H1 (cell line): ENCODE measurements at regions not wholly inside any gene's neighbourhood (a gene's known extent, or its start where the extent isn't known, plus 50 kb on each side); places are given as distances from the start of the nearest gene placed in this dataset.
A peak's percentile ranks its signal among the peaks of the same experiment; 100 is the strongest.

Source experiments
- CTCF ChIA-PET: fragments of 300-600 bp; sonication (Branson Sonifier 250); formaldehyde crosslinking; loops from one replicate; lab custom pipeline; 2021; ENCODE audit not compliant: partially characterized antibody; lab: Charles Lee
- POLR2A ChIA-PET: fragments of 300-600 bp; sonication (Branson Sonifier 250); formaldehyde crosslinking; loops from one replicate; lab custom pipeline; 2021; ENCODE audit warnings: inconsistent platforms; ENCODE audit not compliant: partially characterized antibody; lab: Charles Lee
- DNase-seq, 2 experiments: peaks; one replicate each; pipeline versions ENCODE4 v3.0.0 to v3.0.0-alpha.2; 2010 to 2022; ENCODE audit warnings: low spot score in 2 of 2, low read depth in 1 of 2, mixed read lengths in 1 of 2
- FAIRE-seq: peaks from 2 replicates; lab custom pipeline; 2011; peaks lifted over from hg19 to GRCh38; lab: Jason Lieb, UNC
- H2AFZ ChIP-seq: 2 replicates; pipeline ENCODE4 v1.8.1; 2012; ENCODE audit warnings: low read length, inconsistent platforms
- H2AK5ac ChIP-seq: 2 replicates; pipeline ENCODE4 v1.6.1; 2013; ENCODE audit warnings: low read depth, low read length
- H2BK120ac ChIP-seq: replicated peaks from 2 replicates; pipeline ENCODE3; 2013; ENCODE audit warnings: low read depth, low read length, inconsistent platforms
- H2BK12ac ChIP-seq: 2 replicates; pipeline ENCODE4 v1.6.1; 2013; ENCODE audit warnings: low read depth, low read length
- H2BK15ac ChIP-seq: 2 replicates; pipeline ENCODE4 v1.6.1; 2013; ENCODE audit warnings: low read length
- H2BK20ac ChIP-seq: 2 replicates; pipeline ENCODE4 v1.6.1; 2013; ENCODE audit warnings: low read length
- H2BK5ac ChIP-seq: 2 replicates; pipeline ENCODE4 v1.6.1; 2013; ENCODE audit warnings: low read depth, low read length
- H3K14ac ChIP-seq: 2 replicates; pipeline ENCODE4 v1.6.1; 2013; ENCODE audit warnings: inconsistent platforms; ENCODE audit not compliant: insufficient read length
- H3K18ac ChIP-seq: 2 replicates; pipeline ENCODE4 v1.6.1; 2013; ENCODE audit warnings: low read length; ENCODE audit errors: extremely low read depth
- H3K23ac ChIP-seq: 2 replicates; pipeline ENCODE4 v1.6.1; 2013; ENCODE audit warnings: inconsistent platforms; ENCODE audit not compliant: insufficient read length
- H3K23me2 ChIP-seq: 2 replicates; pipeline ENCODE4 v1.6.1; 2013; ENCODE audit warnings: low read depth, low read length
- H3K27ac ChIP-seq: 2 replicates; pipeline ENCODE4 v1.6.1; 2011; ENCODE audit warnings: low read depth, low read length, inconsistent platforms
- H3K27me3 ChIP-seq, 4 experiments: replicated peaks in 1 of 4; 1 replicate in 1 of 4; 2 replicates in 3 of 4; pipeline versions ENCODE4 v1.6.1 to v1.8.1; 2011 to 2013; ENCODE audit warnings: low read length in 3 of 4, mild to moderate bottlenecking in 3 of 4, inconsistent platforms in 2 of 4, mixed read lengths in 2 of 4, moderate library complexity in 1 of 4; ENCODE audit not compliant: control insufficient read depth in 3 of 4, insufficient read depth in 3 of 4; ENCODE audit errors: extremely low read depth in 1 of 4
- H3K36me3 ChIP-seq, 4 experiments: 2 replicates each; pipeline versions ENCODE4 v1.6.1 to v1.8.1; 2011 to 2013; ENCODE audit warnings: mild to moderate bottlenecking in 4 of 4, low read length in 3 of 4, moderate library complexity in 2 of 4, control low read depth in 1 of 4, inconsistent platforms in 1 of 4; ENCODE audit not compliant: insufficient read depth in 4 of 4, control insufficient read depth in 2 of 4
- H3K4ac ChIP-seq: replicated peaks from 2 replicates; pipeline ENCODE3; 2013; ENCODE audit warnings: low read length, low read depth, mixed read lengths, inconsistent platforms; ENCODE audit not compliant: insufficient read length
- H3K4me1 ChIP-seq, 4 experiments: replicated peaks in 1 of 4; 1 replicate in 1 of 4; 2 replicates in 3 of 4; pipeline versions ENCODE4 v1.6.1 to v1.8.1; 2011 to 2013; ENCODE audit warnings: low read length in 3 of 4, inconsistent platforms in 2 of 4, mixed read lengths in 1 of 4; ENCODE audit not compliant: insufficient read depth in 4 of 4, control insufficient read depth in 3 of 4
- H3K4me2 ChIP-seq, 2 experiments: 2 replicates each; pipeline versions ENCODE4 v1.6.1 to v1.8.1; 2011 to 2013; ENCODE audit warnings: low read depth in 2 of 2, low read length in 2 of 2, control low read depth in 1 of 2, inconsistent platforms in 1 of 2, mild to moderate bottlenecking in 1 of 2; ENCODE audit not compliant: insufficient read depth in 1 of 2
- H3K4me3 ChIP-seq, 4 experiments: fragments of 200-600, 300-600 bp in 1 of 4; sonication (generic), shearing (Covaris generic), sonication (Bioruptor Twin) in 1 of 4; 2 replicates each; pipeline versions ENCODE4 v1.5.1 to v1.8.1; 2011 to 2016; ENCODE audit warnings: low read length in 4 of 4, low read depth in 3 of 4, control low read depth in 2 of 4, inconsistent platforms in 2 of 4, mild to moderate bottlenecking in 2 of 4, mixed read lengths in 1 of 4, moderate library complexity in 1 of 4; ENCODE audit not compliant: insufficient read depth in 2 of 4; ENCODE audit errors: extremely low read depth in 1 of 4
- H3K56ac ChIP-seq: replicated peaks from 2 replicates; pipeline ENCODE3; 2013; ENCODE audit warnings: low read depth, mild to moderate bottlenecking, mixed read lengths, low read length, inconsistent platforms; ENCODE audit not compliant: insufficient read length
- H3K79me1 ChIP-seq: 2 replicates; pipeline ENCODE4 v1.6.1; 2013; ENCODE audit warnings: low read depth, low read length, control low read depth
- H3K79me2 ChIP-seq, 2 experiments: 2 replicates each; pipeline versions ENCODE4 v1.6.1 to v1.8.1; 2012 to 2013; ENCODE audit warnings: low read length in 2 of 2, mild to moderate bottlenecking in 2 of 2, inconsistent platforms in 1 of 2; ENCODE audit not compliant: insufficient read depth in 2 of 2, control insufficient read depth in 1 of 2
- H3K9ac ChIP-seq, 4 experiments: replicated peaks in 1 of 4; 1 replicate in 1 of 4; 2 replicates in 3 of 4; pipeline versions ENCODE4 v1.6.1 to v1.8.1; 2011 to 2013; ENCODE audit warnings: low read depth in 3 of 4, low read length in 3 of 4, control low read depth in 2 of 4, mild to moderate bottlenecking in 2 of 4, moderate library complexity in 2 of 4, inconsistent platforms in 1 of 4; ENCODE audit errors: extremely low read depth in 1 of 4
- H3K9me3 ChIP-seq, 2 experiments: 2 replicates each; pipeline versions ENCODE4 v1.6.1 to v1.8.1; 2012 to 2013; ENCODE audit warnings: mild to moderate bottlenecking in 2 of 2, moderate library complexity in 2 of 2, control low read depth in 1 of 2, inconsistent platforms in 1 of 2, low read depth in 1 of 2, low read length in 1 of 2, mixed read lengths in 1 of 2; ENCODE audit not compliant: insufficient read depth in 2 of 2
- H4K20me1 ChIP-seq, 2 experiments: replicated peaks in 1 of 2; 2 replicates each; pipeline versions ENCODE3 to v1.8.1; 2011 to 2013; ENCODE audit warnings: inconsistent platforms in 2 of 2, low read length in 2 of 2, mild to moderate bottlenecking in 1 of 2; ENCODE audit not compliant: insufficient read depth in 2 of 2, control insufficient read depth in 1 of 2
- H4K5ac ChIP-seq: 2 replicates; pipeline ENCODE4 v1.6.1; 2013; ENCODE audit warnings: low read length, low read depth, mixed read lengths, inconsistent platforms; ENCODE audit not compliant: insufficient read length
- H4K8ac ChIP-seq: 2 replicates; pipeline ENCODE4 v1.8.0; 2013; ENCODE audit warnings: mild to moderate bottlenecking, moderate library complexity, low read length, inconsistent platforms; ENCODE audit not compliant: insufficient read depth; ENCODE audit errors: extremely low read depth
- H4K91ac ChIP-seq: replicated peaks from 2 replicates; pipeline ENCODE3; 2013; ENCODE audit warnings: low read length, mixed read lengths, inconsistent platforms; ENCODE audit not compliant: insufficient read length
- CBX8 ChIP-seq: fragments of 300-800, 300-1000 bp; sonication (generic); IDR thresholded peaks from 2 replicates; pipeline ENCODE4 v1.7.1; 2016; ENCODE audit warnings: low read depth, low read length, borderline replicate concordance
- CTCF ChIP-seq, 3 experiments: IDR thresholded peaks; 1 replicate in 2 of 3; 2 replicates in 1 of 3; pipeline versions ENCODE4 v1.5.1 to v1.6.1; 2011; ENCODE audit warnings: low read length in 3 of 3, mild to moderate bottlenecking in 3 of 3, inconsistent platforms in 2 of 3, low read depth in 1 of 3, moderate library complexity in 1 of 3; ENCODE audit not compliant: insufficient read depth in 1 of 3; ENCODE audit errors: control extremely low read depth in 1 of 3
- YY1 ChIP-seq: IDR thresholded peaks from 2 replicates; pipeline ENCODE4 v1.6.1; 2011; ENCODE audit warnings: low read depth, mild to moderate bottlenecking, low read length
- WGBS, 2 experiments: shearing (Covaris generic) in 1 of 2; methylation state at CpG; one replicate each; pipeline versions ENCODE4 v1.1.6 to v1.1.7; 2013 to 2015; ENCODE audit warnings: low lambda C conversion rate in 2 of 2, mixed read lengths in 2 of 2, inconsistent platforms in 1 of 2, low coverage in 1 of 2, missing lambda C conversion rate in 1 of 2; ENCODE audit not compliant: insufficient replicate concordance in 2 of 2, insufficient coverage in 1 of 2, insufficient read length in 1 of 2; ENCODE audit errors: extremely low coverage in 1 of 2, missing lambda C conversion rate in 1 of 2; 5-methylcytosine and 5-hydroxymethylcytosine counted together

- Histone ChIP-seq H4K8ac (no peak overlapping the region), H4K91ac (no peak overlapping the region), H3K14ac (no peak overlapping the region), H4K5ac (no peak overlapping the region), H2AFZ (no peak overlapping the region), H2AK5ac (no peak overlapping the region), H3K4ac (no peak overlapping the region), H3K18ac (no peak overlapping the region), H2BK20ac (no peak overlapping the region), H3K36me3 (no peaks in the 10 kb centered on the region), H3K4me2 (no peak overlapping the region), H3K23me2 (no peaks in the 10 kb centered on the region), H3K23ac (no peak overlapping the region), H3K9me3 (no peaks in the 10 kb centered on the region), H3K4me3 (no peak overlapping the region), H2BK12ac (no peak overlapping the region), H3K9ac (no peak overlapping the region), H3K27ac (no peak overlapping the region), H3K56ac (no peak overlapping the region), H2BK15ac (no peak overlapping the region), H3K79me2 (no peaks in the 10 kb centered on the region), H4K20me1 (no peaks in the 10 kb centered on the region), H3K4me1 (no peaks in the 10 kb centered on the region), H2BK120ac (no peak overlapping the region), H2BK5ac (no peak overlapping the region), H3K79me1 (no peaks in the 10 kb centered on the region), H3K27me3 (no peaks in the 10 kb centered on the region)
- TF ChIP-seq CTCF (IDR thresholded peaks at IDR 0.05; ENCODE audit: control extremely low read depth in 1 of 3, insufficient read depth in 1 of 3, low read depth in 1 of 3, low read length in 3 of 3), result peak in 1 of 3 experiments; percentile 25; a peak in 2 of 4 replicates
- no peak for TF ChIP-seq YY1
- TF ChIP-seq CBX8, result no peak
- ChIA-PET POLR2A (no interaction called here), CTCF (interaction anchor here (0.6 to 0.9 kb wide), 2 partner anchors 24 to 312 kb away, joined by 3 read pairs; no protein-coding TSS in a partner anchor)
- DNase-seq, result no peak
- no peak for FAIRE-seq
- 73% methylated on average over 1 of the region's 1 CpG; no CpG with 5 or more reads in 1 of the 2 experiments for WGBS, 2 experiments
Observed at GRCh38 chr13:85261757-85262346, 537.4 kb downstream of the SLITRK6 start.
